GM13976 (cell line): ENCODE measurements at regions not wholly inside any gene's neighbourhood (a gene's known extent, or its start where the extent isn't known, plus 50 kb on each side); places are given as distances from the start of the nearest gene placed in this dataset.
"Not testable (repeated sequence)": the region's sequence is repeated elsewhere in the genome, so short reads cannot be mapped to it uniquely, and the experiment has no call there.

Source experiments
- DNase-seq: peaks from one replicate; pipeline ENCODE4 v3.0.0; 2012; ENCODE audit warnings: low spot score
- in situ Hi-C: fragments of 300-500 bp; cut with MboI; formaldehyde crosslinking; loops from one replicate; pipeline ENCODE4 v1.12.0; 2022; ENCODE audit warnings: low sequenced_read_pairs, mixed read lengths, inconsistent platforms; ENCODE audit not compliant: unreplicated experiment
- TF ChIP-seq, protein P1 (sequence below): IDR thresholded peaks from 2 replicates; pipeline ENCODE4 v1.5.1; 2012; ENCODE audit warnings: borderline replicate concordance, mild to moderate bottlenecking; ENCODE audit not compliant: insufficient read depth; ENCODE audit errors: extremely low read depth, missing control alignments, control extremely low read depth

GRCh38 chr16:72646615-72647014 is 401.3 kb downstream of the ZFHX3 start:
- TF ChIP-seq, protein P1, sequence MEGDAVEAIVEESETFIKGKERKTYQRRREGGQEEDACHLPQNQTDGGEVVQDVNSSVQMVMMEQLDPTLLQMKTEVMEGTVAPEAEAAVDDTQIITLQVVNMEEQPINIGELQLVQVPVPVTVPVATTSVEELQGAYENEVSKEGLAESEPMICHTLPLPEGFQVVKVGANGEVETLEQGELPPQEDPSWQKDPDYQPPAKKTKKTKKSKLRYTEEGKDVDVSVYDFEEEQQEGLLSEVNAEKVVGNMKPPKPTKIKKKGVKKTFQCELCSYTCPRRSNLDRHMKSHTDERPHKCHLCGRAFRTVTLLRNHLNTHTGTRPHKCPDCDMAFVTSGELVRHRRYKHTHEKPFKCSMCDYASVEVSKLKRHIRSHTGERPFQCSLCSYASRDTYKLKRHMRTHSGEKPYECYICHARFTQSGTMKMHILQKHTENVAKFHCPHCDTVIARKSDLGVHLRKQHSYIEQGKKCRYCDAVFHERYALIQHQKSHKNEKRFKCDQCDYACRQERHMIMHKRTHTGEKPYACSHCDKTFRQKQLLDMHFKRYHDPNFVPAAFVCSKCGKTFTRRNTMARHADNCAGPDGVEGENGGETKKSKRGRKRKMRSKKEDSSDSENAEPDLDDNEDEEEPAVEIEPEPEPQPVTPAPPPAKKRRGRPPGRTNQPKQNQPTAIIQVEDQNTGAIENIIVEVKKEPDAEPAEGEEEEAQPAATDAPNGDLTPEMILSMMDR: no peak
- DNase-seq: no peak
- in situ Hi-C loops: no loop called here

- TF ChIP-seq, protein P1: no peak
- in situ Hi-C loops: no loop called here
Observed at GRCh38 chr16:72645538-72645937, 402.4 kb downstream of the ZFHX3 start.

DNA sequence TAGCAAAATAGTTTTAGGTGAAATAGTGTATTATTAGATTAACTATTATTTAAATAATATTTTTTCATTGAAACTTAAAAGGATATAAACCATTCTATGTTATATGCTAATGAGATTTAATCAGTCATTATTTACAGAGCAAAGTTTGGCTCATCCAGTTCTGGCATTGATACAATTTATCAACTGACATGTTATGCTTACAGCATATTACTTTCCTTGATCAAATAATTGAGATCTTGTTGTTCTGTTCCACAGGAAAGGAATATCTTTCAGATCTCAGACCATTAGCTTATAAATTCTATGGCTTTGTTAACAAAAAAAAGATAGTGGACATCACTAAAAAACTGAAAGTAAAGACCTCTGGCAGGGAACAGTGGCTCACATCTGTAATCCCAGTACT is 403.0 kb downstream of the ZFHX3 start:
- DNase-seq: no peak
- in situ Hi-C loops: no loop called here
- TF ChIP-seq, protein P1: no peak

More at GRCh38 chr16:72645538-72645937, 402.4 kb downstream of the ZFHX3 start:
- DNase-seq: no peak

- TF ChIP-seq, protein P1: no peak
- in situ Hi-C loops: no loop called here
- DNase-seq: no peak
Observed at GRCh38 chr16:72639494-72639893, 408.4 kb downstream of the ZFHX3 start.

DNA sequence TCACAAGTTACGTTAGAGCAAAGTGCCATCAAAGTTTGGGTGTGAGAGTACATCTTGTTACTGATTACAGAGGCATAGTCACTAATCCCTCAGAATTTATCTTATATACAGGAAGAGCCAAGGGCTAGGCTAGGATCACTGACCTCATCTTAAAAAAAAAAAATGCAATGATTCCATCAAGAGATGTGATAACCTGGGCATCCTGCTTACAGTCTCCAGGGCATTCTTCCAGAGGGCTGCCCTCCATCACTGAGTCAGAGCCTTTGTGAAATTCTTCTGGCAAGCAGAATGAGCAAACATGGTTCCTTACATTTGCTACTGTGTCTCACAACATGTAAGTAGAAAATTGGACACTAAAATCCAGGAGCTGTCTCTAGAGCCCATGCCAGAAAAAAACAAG is 410.6 kb downstream of the ZFHX3 start:
- DNase-seq: no peak
- in situ Hi-C loops: no loop called here
- TF ChIP-seq, protein P1: no peak

DNA sequence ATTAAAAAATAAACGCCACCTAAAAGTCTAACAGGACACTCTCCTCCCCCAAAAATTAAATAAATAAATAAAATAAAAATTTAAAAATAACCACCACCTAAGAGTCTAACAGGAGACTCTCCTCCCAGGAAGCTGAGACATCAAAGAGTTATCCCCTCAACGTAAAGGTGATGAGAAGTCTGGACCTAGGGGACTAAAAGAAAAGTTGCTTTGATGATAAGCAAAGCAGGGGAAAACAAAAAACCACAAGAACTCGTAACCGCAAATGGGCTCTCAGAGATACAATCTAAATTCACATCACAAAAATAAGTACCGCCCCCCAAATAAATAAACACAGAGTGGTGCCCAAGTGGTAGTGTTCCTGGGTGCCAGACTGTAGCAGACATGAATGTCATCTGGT is 412.2 kb downstream of the ZFHX3 start:
- in situ Hi-C loops: no loop called here
- no peak for DNase-seq
- TF ChIP-seq, protein P1: no peak

GRCh38 chr16:72635104-72635503 is 412.8 kb downstream of the ZFHX3 start:
- TF ChIP-seq, protein P1: no peak
- no peak for DNase-seq

DNA sequence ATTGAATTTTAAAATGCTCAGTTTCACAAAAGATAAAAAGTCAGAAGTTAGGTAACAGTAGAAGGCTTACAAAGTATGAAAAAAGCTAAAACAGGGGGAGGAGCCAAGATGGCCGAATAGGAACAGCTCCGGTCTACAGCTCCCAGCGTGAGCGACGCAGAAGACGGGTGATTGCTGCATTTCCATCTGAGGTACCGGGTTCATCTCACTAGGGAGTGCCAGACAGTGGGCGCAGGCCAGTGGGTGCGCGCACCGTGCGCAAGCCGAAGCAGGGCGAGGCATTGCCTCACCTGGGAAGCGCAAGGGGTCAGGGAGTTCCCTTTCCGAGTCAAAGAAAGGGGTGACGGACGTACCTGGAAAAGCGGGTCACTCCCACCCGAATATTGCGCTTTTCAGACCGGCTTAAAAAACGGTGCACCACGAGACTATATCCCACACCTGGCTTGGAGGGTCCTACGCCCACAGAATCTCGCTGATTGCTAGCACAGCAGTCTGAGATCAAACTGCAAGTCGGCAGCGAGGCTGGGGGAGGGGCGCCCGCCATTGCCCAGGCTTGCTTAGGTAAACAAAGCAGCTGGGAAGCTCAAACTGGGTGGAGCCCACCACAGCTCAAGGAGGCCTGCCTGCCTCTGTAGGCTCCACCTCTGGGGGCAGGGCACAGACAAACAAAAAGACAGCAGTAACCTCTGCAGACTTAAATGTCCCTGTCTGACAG is 420.6 kb downstream of the ZFHX3 start:
- in situ Hi-C loops, DNase-seq: not testable (repeated sequence)

More at GRCh38 chr16:72635104-72635503, 412.8 kb downstream of the ZFHX3 start:
- in situ Hi-C loops: no loop called here
